ENCODE measurements at regions not wholly inside any gene's neighbourhood (a gene's known extent, or its start where the extent isn't known, plus 50 kb on each side); places are given as distances from the start of the nearest gene placed in this dataset.
"Not testable (repeated sequence)": the region's sequence is repeated elsewhere in the genome, so short reads cannot be mapped to it uniquely, and the experiment has no call there.

DNA sequence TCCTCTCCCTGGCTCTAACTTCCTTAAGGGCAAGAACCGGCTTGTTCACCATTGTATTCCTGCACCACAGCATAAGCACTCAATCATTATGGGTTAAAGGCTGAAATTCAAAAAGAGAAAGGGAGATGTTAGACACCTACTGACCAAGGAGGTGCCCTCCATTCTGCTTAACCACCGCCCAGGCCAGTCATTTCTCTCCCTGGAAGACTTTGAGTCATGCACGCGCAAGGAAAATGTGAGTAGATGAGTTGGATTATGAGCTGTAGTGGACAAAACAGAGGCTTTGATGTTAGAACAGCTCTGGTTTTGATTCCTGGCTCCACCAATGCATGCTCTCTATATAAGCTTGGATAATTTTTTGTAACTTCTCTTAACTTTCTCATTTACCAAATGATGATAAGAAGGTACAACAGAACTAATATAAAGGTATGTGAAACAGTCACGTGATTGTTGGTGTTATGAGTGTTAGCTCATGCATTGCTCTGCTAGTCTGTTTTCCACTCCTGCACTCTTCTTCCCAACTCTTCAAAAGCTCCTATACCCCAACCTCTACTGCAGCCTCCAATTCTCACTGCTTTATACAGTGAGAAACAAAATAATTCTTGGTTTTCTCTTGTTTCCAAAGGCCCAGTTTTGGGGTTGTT is 148.4 kb upstream of the ATP11B start:
- DNase-seq, result no peak

- DNase-seq, result no peak
Measured at GRCh38 chr3:182650568-182651128, 142.7 kb upstream of the ATP11B start.

GRCh38 chr3:182651461-182651860 is 141.8 kb upstream of the ATP11B start:
- DNase-seq, result no peak

- not testable (repeated sequence) for DNase-seq
Measured at GRCh38 chr3:182653065-182653464, 140.2 kb upstream of the ATP11B start.

GRCh38 chr3:182668541-182668940 is 124.8 kb upstream of the ATP11B start:
- DNase-seq, result no peak

GRCh38 chr3:182668974-182669373 is 124.3 kb upstream of the ATP11B start:
- DNase-seq, result no peak

GRCh38 chr3:182671541-182671940 is 121.8 kb upstream of the ATP11B start:
- DNase-seq, result no peak

DNA sequence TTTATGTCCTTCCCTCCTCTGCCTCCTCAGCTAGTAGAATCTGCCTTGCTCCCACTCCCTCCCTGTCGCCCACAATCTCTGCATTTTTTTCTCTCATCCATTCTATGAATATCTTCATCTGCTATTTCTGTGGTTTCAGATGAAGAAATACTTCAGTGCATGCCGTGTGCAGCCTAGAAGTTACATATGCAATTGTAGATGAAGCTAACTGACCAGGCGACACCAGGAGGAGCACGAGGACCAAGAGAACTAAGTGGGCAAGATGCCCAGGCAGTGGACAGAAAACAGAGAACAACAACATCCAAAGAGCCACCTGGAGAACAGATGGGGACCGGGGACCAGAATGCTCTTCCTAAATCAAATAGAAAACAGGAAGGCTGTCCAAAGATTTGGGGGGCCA is 121.4 kb upstream of the ATP11B start:
- no peak for DNase-seq

DNA sequence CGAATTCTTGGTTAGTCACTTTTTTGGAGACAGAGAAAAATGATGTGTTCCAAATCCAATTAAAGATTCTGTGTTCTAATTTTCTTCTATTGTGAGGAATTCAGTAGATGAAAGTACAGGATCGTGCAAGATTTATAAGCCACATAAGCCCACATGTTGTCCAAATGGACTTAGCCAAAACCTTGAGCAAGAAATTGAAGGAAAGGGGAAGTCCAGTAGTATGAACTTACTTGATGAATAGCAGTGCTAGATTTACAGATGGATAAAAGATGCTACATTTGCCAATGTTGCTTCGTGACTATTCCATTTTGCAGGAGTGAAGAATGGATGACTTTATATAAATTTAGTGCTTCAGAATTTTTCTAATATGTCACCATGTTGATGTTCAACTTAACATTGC is 120.0 kb upstream of the ATP11B start:
- no peak for DNase-seq

GRCh38 chr3:182682263-182683241 is 110.8 kb upstream of the ATP11B start:
- DNase-seq, result peak; percentile 59

GRCh38 chr3:182683453-182683852 is 109.9 kb upstream of the ATP11B start:
- DNase-seq, result peak; percentile 54

DNA sequence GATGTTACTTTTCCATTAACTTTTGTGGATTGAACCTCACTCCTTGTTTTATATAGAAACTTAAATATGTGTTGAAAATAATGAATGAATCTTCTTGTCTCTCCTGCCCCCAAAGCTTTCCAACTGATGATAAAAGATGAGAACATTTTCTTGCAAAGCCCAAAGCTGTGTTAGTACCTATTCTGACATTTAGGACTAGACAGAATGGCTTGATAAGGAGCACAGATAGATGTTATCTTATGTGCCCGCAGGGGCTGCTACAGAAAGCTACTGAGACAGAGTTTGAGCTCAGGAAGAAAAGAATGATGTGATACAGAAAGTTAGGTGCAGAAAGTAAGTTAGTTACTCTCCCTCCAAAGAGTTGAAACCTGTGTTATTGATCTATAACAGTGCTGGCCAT is 109.4 kb upstream of the ATP11B start:
- DNase-seq, result no peak

GRCh38 chr3:182686033-182686886 is 107.0 kb upstream of the ATP11B start:
- no peak for DNase-seq

DNA sequence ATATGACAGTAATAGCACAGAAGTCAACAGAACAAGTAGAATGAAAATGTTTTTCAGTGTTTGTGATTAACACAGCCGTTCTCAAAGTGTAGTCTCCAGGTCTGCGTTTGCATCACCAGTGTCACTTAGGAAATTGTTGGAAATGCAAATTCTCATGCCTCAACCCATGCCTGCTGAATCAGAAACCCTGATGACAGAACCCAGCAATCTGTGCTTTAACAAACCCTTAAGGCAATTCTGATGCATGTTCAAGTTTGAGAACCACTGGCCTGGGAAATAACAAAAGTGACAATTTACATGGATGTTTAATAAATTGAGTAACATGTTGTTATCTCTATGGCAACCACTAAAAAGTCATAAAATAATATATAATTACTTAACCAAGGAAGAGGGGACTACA is 103.1 kb upstream of the ATP11B start:
- no peak for DNase-seq

GRCh38 chr3:182692021-182692420 is 101.3 kb upstream of the ATP11B start:
- no peak for DNase-seq

DNA sequence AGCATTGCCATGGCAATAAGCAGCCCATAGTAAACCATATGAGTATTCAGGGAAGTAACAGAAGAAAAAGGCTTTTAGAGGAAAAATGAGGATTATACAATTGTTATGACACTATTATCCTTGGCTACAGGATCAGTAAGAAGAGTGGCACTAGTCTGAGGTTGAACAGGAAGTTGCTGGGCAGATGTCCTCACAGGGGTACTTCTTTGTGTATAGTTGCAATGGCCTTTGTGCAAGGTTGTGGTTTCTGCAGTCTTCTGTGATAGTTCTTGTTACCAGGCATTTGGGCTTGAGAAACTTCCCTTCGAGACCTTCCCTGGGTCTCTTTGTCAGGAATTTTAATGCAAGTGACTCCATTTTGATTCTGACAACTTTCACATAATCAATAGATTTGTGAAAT is 100.6 kb upstream of the ATP11B start:
- no peak for DNase-seq

- DNase-seq, result no peak
Measured at GRCh38 chr3:182693723-182694122, 99.6 kb upstream of the ATP11B start.

- DNase-seq, result no peak
Measured at GRCh38 chr3:182696916-182697315, 96.4 kb upstream of the ATP11B start.

- DNase-seq, result no peak
Measured at GRCh38 chr3:182697345-182697919, 95.9 kb upstream of the ATP11B start.

DNA sequence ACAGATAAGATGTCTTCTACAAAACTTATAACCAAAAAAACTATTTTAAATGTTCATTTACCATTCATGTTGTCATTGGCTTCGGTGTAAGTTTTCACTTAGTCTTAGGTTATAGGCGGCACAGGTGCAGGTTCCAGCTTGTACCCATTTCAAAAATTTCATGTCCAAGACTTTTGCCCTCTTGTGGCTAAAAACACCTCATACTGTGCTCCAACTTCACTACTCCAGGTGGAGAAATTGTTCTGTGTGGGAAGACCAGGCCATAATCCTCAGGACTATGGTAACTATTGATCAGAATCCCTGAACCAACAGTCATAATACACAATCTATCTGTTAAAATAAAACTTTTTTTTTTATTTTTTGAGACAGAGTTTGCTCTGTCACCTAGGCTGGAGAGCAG is 95.2 kb upstream of the ATP11B start:
- DNase-seq, result no peak

DNA sequence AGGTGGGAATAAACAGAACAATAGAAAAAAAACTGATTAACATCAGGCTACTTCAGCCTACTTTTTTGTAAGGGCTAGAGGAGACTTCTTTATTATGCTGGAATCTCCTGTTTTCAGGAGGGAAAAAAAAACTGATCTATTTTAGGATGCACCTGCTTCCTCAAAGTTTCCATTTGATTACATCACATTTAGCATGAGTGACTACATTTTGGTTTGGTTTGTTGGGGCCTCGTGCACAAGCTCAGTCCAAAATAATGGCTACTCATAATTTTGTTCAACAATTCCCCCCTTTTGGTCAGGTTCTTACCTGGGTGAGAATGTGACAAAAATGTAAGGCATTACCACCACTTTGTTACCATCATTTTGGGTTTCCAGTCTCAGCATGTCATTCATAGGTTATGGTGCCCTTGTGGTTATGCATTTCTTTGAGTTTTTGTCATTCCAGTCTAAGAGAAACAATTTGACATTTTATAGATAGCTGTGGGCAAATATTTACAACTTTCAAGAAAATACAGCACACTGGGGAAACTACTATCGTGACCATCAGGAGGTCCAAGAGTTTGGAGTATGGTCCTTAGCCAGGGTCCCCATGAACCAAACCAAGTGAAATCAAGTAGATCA is 93.6 kb upstream of the ATP11B start:
- no peak for DNase-seq

- no peak for DNase-seq
Measured at GRCh38 chr3:182702216-182702615, 91.1 kb upstream of the ATP11B start.
